ENCODE measurements at regions not wholly inside any gene's neighbourhood (a gene's known extent, or its start where the extent isn't known, plus 50 kb on each side); places are given as distances from the start of the nearest gene placed in this dataset.

DNA sequence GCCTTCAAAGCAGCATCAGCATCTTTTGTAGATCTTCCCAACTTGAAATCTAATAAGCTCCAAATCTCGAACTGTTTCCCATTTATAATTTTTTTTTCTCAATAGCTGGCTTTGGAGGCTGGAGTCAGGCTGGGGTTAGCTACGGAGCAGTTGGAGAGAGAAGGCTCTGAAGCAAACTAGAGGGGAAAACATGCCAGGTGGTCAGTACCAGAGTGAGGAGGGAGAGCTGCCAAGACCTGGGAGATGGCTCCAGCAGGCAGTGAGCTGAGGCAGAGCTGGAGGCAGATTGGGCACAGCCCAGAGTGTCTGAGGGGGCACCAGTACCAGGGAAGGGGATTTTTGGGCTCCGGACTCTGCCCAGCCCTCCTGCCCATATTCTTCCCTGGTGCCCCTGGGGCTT, 311.2 kb downstream of the RPLP1 start:
- H3K4me1 ChIP-seq (ENCODE audit: control insufficient read depth in 4 of 4, insufficient read depth in 4 of 4, low read length in 3 of 4) = no peaks in the 10 kb centered on the region
- peaks cover 0 to 7% (median 2%) of the 10 kb centered on the region in 4 donors for H3K9me3 ChIP-seq (ENCODE audit: control insufficient read depth in 4 of 4, low read length in 3 of 4)
- H3K4me3 ChIP-seq (ENCODE audit: low read depth in 1 of 3, low read length in 3 of 3) = no peak overlapping the region
- no peaks in the 10 kb centered on the region for H3K36me3 ChIP-seq (ENCODE audit: control insufficient read depth in 4 of 4, insufficient read depth in 3 of 4, low read depth in 1 of 4, low read length in 3 of 4)
- DNase-seq (ENCODE audit: low spot score) = no peak
- H3K9ac ChIP-seq (ENCODE audit: low read depth in 1 of 2, low read length in 2 of 2) = no peak overlapping the region
- TF ChIP-seq RXRA (IDR thresholded peaks at IDR 0.05) = no peak
- TF ChIP-seq, protein P1, sequence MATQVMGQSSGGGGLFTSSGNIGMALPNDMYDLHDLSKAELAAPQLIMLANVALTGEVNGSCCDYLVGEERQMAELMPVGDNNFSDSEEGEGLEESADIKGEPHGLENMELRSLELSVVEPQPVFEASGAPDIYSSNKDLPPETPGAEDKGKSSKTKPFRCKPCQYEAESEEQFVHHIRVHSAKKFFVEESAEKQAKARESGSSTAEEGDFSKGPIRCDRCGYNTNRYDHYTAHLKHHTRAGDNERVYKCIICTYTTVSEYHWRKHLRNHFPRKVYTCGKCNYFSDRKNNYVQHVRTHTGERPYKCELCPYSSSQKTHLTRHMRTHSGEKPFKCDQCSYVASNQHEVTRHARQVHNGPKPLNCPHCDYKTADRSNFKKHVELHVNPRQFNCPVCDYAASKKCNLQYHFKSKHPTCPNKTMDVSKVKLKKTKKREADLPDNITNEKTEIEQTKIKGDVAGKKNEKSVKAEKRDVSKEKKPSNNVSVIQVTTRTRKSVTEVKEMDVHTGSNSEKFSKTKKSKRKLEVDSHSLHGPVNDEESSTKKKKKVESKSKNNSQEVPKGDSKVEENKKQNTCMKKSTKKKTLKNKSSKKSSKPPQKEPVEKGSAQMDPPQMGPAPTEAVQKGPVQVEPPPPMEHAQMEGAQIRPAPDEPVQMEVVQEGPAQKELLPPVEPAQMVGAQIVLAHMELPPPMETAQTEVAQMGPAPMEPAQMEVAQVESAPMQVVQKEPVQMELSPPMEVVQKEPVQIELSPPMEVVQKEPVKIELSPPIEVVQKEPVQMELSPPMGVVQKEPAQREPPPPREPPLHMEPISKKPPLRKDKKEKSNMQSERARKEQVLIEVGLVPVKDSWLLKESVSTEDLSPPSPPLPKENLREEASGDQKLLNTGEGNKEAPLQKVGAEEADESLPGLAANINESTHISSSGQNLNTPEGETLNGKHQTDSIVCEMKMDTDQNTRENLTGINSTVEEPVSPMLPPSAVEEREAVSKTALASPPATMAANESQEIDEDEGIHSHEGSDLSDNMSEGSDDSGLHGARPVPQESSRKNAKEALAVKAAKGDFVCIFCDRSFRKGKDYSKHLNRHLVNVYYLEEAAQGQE (IDR thresholded peaks at IDR 0.05) = no peak
- TF ChIP-seq RAD21 (IDR thresholded peaks at IDR 0.05) = no peak
- no peak for TF ChIP-seq SP1 (IDR thresholded peaks at IDR 0.05)
- no peak for TF ChIP-seq YY1 (IDR thresholded peaks at IDR 0.05)
- H3K27me3 ChIP-seq (ENCODE audit: control insufficient read depth in 4 of 4, insufficient read depth in 4 of 4, low read length in 3 of 4) = no peaks in the 10 kb centered on the region
- no peak overlapping the region for H3K27ac ChIP-seq (ENCODE audit: low read depth in 1 of 2, low read length in 2 of 2)
- WGBS = 74% methylated on average over 3 of the region's 3 CpGs

DNA sequence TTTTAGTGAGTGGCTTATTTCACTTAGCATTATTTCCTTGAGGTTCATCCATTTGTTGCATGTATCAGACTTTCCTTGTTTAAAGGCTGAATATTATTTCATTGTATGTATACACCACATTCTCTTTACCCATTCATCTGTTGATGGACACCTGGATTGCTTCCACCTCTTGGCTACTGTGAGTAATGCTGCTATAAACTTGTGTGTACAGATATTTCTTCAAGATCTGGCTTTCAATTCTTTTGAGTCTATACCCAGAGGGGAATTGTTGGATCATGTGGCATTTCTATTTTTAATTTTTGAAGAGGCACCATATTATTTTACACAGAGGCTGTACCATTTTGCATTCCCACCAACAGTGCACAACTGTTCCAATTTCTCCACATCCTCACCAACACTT, 313.5 kb downstream of the RPLP1 start:
- Histone ChIP-seq H3K9ac (ENCODE audit: low read depth in 1 of 2, low read length in 2 of 2) (no peak overlapping the region), H3K4me3 (ENCODE audit: low read depth in 1 of 3, low read length in 3 of 3) (no peak overlapping the region), H3K9me3 (ENCODE audit: control insufficient read depth in 4 of 4, low read length in 3 of 4) (peaks cover 0 to 7% (median 2%) of the 10 kb centered on the region in 4 donors), H3K27me3 (ENCODE audit: control insufficient read depth in 4 of 4, insufficient read depth in 4 of 4, low read length in 3 of 4) (no peaks in the 10 kb centered on the region), H3K36me3 (ENCODE audit: control insufficient read depth in 4 of 4, insufficient read depth in 3 of 4, low read depth in 1 of 4, low read length in 3 of 4) (no peaks in the 10 kb centered on the region), H3K4me1 (ENCODE audit: control insufficient read depth in 4 of 4, insufficient read depth in 4 of 4, low read length in 3 of 4) (no peaks in the 10 kb centered on the region), H3K27ac (ENCODE audit: low read depth in 1 of 2, low read length in 2 of 2) (no peak overlapping the region)
- TF ChIP-seq FOXA1 (IDR thresholded peaks at IDR 0.05) = no peak
- no peak for DNase-seq (ENCODE audit: low spot score)

DNA sequence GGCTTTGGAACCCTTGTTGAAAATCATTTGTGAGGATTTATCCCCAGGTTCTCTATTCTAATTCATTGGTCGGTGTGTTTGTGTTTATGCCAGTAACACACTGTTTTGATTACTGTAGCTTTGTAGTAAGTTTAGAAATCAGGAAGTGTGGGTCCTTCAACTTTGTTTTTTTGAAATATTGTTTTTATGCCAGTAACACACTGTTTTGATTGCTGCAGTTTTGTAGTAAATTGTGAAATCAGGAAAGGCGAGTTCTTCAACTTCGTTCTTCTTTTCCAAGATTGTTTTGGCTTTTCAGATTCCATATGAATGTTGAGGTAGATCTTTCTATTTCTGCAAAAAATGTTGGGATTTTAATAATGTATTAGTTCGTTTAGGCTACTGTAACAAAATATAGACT, 314.6 kb downstream of the RPLP1 start:
- Histone ChIP-seq H3K9ac (ENCODE audit: low read depth in 1 of 2, low read length in 2 of 2) (no peak overlapping the region), H3K9me3 (ENCODE audit: control insufficient read depth in 4 of 4, low read length in 3 of 4) (peaks cover 0 to 7% (median 2%) of the 10 kb centered on the region in 4 donors), H3K4me1 (ENCODE audit: control insufficient read depth in 4 of 4, insufficient read depth in 4 of 4, low read length in 3 of 4) (no peaks in the 10 kb centered on the region), H3K4me3 (ENCODE audit: low read depth in 1 of 3, low read length in 3 of 3) (no peak overlapping the region), H3K36me3 (ENCODE audit: control insufficient read depth in 4 of 4, insufficient read depth in 3 of 4, low read depth in 1 of 4, low read length in 3 of 4) (no peaks in the 10 kb centered on the region), H3K27me3 (ENCODE audit: control insufficient read depth in 4 of 4, insufficient read depth in 4 of 4, low read length in 3 of 4) (no peaks in the 10 kb centered on the region), H3K27ac (ENCODE audit: low read depth in 1 of 2, low read length in 2 of 2) (no peak overlapping the region)
- TF ChIP-seq RAD21 (IDR thresholded peaks at IDR 0.05) (no peak), FOXA2 (IDR thresholded peaks at IDR 0.05) (no peak), GABPA (IDR thresholded peaks at IDR 0.05 in 1 of 2, conservative IDR thresholded peaks at IDR 0.05 in 1 of 2) (no peak), YY1 (IDR thresholded peaks at IDR 0.05) (no peak), FOXA1 (IDR thresholded peaks at IDR 0.05) (no peak), RXRA (IDR thresholded peaks at IDR 0.05) (no peak), SP1 (IDR thresholded peaks at IDR 0.05) (no peak), JUND (IDR thresholded peaks at IDR 0.05) (no peak), HNF4G (IDR thresholded peaks at IDR 0.05) (no peak), HNF4A (conservative IDR thresholded peaks at IDR 0.05) (no peak), TAF1 (conservative IDR thresholded peaks at IDR 0.05) (no peak), EGR1 (IDR thresholded peaks at IDR 0.05; ENCODE audit: low read depth in 2 of 2) (no peak)
- TF ChIP-seq, protein P2, sequence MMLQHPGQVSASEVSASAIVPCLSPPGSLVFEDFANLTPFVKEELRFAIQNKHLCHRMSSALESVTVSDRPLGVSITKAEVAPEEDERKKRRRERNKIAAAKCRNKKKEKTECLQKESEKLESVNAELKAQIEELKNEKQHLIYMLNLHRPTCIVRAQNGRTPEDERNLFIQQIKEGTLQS (IDR thresholded peaks at IDR 0.05) = no peak
- TF ChIP-seq, protein P3, sequence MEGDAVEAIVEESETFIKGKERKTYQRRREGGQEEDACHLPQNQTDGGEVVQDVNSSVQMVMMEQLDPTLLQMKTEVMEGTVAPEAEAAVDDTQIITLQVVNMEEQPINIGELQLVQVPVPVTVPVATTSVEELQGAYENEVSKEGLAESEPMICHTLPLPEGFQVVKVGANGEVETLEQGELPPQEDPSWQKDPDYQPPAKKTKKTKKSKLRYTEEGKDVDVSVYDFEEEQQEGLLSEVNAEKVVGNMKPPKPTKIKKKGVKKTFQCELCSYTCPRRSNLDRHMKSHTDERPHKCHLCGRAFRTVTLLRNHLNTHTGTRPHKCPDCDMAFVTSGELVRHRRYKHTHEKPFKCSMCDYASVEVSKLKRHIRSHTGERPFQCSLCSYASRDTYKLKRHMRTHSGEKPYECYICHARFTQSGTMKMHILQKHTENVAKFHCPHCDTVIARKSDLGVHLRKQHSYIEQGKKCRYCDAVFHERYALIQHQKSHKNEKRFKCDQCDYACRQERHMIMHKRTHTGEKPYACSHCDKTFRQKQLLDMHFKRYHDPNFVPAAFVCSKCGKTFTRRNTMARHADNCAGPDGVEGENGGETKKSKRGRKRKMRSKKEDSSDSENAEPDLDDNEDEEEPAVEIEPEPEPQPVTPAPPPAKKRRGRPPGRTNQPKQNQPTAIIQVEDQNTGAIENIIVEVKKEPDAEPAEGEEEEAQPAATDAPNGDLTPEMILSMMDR (IDR thresholded peaks at IDR 0.05; ENCODE audit: low read depth, low read length, missing input control) = no peak
- TF ChIP-seq, protein P4, sequence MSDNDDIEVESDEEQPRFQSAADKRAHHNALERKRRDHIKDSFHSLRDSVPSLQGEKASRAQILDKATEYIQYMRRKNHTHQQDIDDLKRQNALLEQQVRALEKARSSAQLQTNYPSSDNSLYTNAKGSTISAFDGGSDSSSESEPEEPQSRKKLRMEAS (IDR thresholded peaks at IDR 0.05) = no peak
- TF ChIP-seq, protein P5, sequence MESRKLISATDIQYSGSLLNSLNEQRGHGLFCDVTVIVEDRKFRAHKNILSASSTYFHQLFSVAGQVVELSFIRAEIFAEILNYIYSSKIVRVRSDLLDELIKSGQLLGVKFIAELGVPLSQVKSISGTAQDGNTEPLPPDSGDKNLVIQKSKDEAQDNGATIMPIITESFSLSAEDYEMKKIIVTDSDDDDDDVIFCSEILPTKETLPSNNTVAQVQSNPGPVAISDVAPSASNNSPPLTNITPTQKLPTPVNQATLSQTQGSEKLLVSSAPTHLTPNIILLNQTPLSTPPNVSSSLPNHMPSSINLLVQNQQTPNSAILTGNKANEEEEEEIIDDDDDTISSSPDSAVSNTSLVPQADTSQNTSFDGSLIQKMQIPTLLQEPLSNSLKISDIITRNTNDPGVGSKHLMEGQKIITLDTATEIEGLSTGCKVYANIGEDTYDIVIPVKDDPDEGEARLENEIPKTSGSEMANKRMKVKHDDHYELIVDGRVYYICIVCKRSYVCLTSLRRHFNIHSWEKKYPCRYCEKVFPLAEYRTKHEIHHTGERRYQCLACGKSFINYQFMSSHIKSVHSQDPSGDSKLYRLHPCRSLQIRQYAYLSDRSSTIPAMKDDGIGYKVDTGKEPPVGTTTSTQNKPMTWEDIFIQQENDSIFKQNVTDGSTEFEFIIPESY (IDR thresholded peaks at IDR 0.05) = no peak
- TF ChIP-seq, protein P1 (IDR thresholded peaks at IDR 0.05) = no peak
- no peak for DNase-seq (ENCODE audit: low spot score)
- 73% methylated on average over 4 of the region's 4 CpGs for WGBS

Measured in liver (tissue), 8 donors.